22Rv1 (cell line): ENCODE measurements at regions not wholly inside any gene's neighbourhood (a gene's known extent, or its start where the extent isn't known, plus 50 kb on each side); places are given as distances from the start of the nearest gene placed in this dataset.
"Not testable (repeated sequence)": the region's sequence is repeated elsewhere in the genome, so short reads cannot be mapped to it uniquely, and the experiment has no call there.

ENCODE experiments used
- H3K27ac ChIP-seq: fragments of 450-650 bp; 2 replicates; pipeline ENCODE4 v1.5.1; 2017
- CTCF ChIP-seq: fragments of 450-650 bp; IDR thresholded peaks from 2 replicates; pipeline ENCODE4 v1.5.1; 2017; ENCODE audit warnings: mild to moderate bottlenecking
- ZFX ChIP-seq: fragments of 450-650 bp; IDR thresholded peaks from 2 replicates; pipeline ENCODE4 v1.6.1; 2017; ENCODE audit warnings: antibody characterized with exemption, borderline replicate concordance

GRCh38 chr4:24190761-24191695, 301.2 kb upstream of the PPARGC1A start:
- TF ChIP-seq ZFX (no peak), CTCF (no peak)
- H3K27ac ChIP-seq = no peak overlapping the region

- no peak overlapping the region for H3K27ac ChIP-seq
- TF ChIP-seq ZFX (no peak), CTCF (no peak)
Measured at GRCh38 chr4:24188459-24188858, 298.6 kb upstream of the PPARGC1A start.

GRCh38 chr4:24186466-24186865, 296.6 kb upstream of the PPARGC1A start:
- H3K27ac ChIP-seq = no peak overlapping the region
- TF ChIP-seq ZFX = no peak
- no peak for TF ChIP-seq CTCF

GRCh38 chr4:24181005-24181404, 291.2 kb upstream of the PPARGC1A start:
- TF ChIP-seq CTCF = no peak
- no peak for TF ChIP-seq ZFX
- H3K27ac ChIP-seq = no peak overlapping the region

GRCh38 chr4:24180586-24180985, 290.7 kb upstream of the PPARGC1A start:
- H3K27ac ChIP-seq = no peak overlapping the region
- TF ChIP-seq CTCF = no peak
- no peak for TF ChIP-seq ZFX

GRCh38 chr4:24179201-24179840, 289.5 kb upstream of the PPARGC1A start:
- TF ChIP-seq CTCF = no peak
- no peak for TF ChIP-seq ZFX
- no peak overlapping the region for H3K27ac ChIP-seq

GRCh38 chr4:24177443-24177842, 287.6 kb upstream of the PPARGC1A start:
- H3K27ac ChIP-seq = not testable (repeated sequence)

- TF ChIP-seq CTCF (no peak), ZFX (no peak)
- H3K27ac ChIP-seq = no peak overlapping the region
Measured at GRCh38 chr4:24175707-24176106, 285.9 kb upstream of the PPARGC1A start.
